NCI-H1092 (cell line): ENCODE measurements at regions not wholly inside any gene's neighbourhood (a gene's known extent, or its start where the extent isn't known, plus 50 kb on each side); places are given as distances from the start of the nearest gene placed in this dataset.
A peak's percentile ranks its signal among the peaks of the same experiment; 100 is the strongest.

Experiments used
- DNase-seq: peaks from one replicate; lab custom pipeline; 2025; lab: John Stamatoyannopoulos, UW

DNA sequence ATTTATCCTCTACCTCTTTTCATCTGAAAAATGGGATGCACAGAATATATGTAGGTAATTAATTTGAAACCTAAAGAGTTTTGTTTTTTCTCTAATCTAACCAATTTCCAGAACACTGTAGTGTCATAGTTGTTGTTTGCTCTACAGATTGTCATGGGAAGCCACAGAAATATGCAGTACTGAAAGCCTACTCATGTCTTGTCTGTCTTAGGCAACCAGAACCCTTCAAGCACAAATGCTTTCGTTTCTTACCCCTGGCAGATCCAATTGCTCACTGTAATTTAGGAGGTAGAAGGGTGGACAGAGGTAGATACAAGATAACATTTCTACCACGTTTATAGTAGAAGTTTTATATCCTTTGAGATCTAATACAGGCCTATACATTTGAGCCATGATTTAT lies 330.2 kb upstream of the NOVA1 start:
- DNase-seq = no peak

DNA sequence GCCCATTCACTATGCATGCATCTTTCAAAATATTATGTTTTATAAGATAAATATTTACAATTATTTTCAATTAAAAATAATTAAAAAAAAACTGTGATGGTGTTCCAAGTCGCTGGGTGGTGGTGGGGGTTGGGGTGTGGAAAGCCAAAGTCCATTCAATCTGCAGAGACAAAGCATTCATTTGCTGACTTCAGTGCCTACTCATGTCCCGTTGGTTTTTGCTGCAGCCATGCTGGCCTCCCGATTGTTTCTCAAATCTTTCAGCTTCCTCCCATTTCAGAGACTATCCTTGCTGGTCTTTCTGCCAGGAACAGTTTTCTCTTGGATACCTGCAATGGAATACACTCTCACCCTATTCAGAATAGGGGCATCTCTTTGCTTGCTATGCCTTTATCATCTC lies 331.5 kb upstream of the NOVA1 start:
- no peak for DNase-seq

DNA sequence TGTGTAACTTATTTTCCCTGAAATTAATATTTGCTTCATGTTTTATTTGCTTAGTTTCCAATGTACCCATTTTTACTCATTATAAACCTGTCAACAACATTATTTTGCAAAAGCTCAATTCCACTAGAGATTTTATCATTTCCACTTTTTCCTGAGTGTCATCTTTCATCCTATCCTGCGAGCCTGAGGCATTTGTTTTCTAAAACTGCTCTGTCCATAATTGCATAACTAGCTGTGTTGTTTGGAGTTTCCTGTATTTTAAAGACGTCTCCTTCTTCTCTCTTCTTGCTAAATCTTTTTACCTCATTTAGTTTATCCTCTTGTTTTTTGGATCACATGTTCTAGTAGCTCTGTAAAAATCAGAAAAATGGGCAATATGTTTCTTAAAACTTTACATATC lies 332.7 kb upstream of the NOVA1 start:
- DNase-seq = no peak

DNA sequence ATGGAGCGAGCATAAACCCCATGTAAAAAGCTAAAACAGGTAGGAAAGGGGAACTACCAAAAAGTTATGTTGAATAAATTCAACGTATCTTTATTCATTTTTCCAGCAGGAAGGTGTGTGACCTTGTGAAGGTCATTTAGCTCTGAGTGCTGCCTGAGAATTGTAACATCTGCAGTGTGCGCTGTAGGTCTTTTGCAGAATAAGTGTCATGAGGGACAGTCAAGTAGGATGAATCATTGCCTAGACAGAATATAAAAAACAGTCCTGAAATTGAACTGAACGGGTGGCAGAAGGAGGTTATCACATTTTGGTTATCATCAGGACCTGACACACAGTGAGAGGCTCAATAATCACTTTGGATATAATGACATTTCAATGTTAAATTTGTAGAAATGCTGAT lies 334.8 kb upstream of the NOVA1 start:
- DNase-seq = no peak

DNA sequence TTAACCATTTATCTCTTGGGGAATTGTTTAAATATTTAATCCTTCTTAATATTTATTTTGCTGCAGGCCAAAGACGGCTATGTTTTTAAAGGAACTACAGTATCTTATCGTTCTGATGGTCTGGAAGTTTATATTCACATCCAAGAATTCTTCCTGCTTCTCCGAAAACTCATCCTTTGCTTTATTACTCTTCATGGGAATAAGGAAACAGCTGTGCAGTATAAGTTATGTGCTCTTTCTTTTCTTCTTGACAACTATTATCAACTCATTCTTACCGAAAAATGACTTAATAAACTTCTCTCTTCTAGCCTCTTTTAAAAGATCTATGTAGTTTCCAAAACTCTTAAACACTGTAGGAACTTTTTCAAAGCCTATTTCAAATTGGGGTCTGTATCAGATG lies 335.6 kb upstream of the NOVA1 start:
- no peak for DNase-seq

DNA sequence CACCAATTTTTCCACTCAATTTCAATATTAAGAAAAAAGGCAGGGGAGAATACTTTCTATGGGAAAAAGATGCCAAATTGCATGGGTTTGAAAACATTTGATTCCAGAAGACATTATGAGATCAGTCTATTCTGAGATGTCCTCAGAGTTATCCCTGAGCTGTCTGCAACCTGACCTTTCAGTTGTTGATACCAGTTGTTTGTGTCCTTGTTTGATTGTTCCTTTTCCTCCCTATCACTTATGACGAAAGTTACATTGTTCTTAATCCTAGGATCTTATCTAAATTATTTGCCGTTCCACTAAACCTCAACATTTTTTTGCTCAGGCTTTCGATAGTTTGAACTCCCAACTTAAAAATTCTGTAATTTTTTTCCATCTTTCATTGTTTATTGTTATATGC lies 336.3 kb upstream of the NOVA1 start:
- no peak for DNase-seq

DNA sequence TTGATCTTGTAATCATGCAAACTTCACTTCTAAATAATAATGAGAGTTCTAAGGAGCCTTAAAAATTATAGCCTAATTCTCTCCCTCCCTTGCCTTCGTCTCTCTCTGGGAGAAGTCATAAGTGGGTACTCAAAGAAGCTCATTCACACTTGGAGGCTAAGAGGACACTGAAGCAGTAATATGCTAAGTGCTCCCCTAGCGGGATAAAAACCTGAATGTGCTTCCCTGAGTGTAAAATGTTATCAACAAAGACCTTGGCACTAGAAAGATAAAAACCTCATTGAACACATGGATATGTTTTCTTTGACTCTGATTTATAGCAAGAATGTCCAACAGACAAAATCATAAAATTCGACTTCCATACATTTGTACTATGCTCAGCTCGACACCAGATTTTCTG lies 337.9 kb upstream of the NOVA1 start:
- DNase-seq = no peak

DNA sequence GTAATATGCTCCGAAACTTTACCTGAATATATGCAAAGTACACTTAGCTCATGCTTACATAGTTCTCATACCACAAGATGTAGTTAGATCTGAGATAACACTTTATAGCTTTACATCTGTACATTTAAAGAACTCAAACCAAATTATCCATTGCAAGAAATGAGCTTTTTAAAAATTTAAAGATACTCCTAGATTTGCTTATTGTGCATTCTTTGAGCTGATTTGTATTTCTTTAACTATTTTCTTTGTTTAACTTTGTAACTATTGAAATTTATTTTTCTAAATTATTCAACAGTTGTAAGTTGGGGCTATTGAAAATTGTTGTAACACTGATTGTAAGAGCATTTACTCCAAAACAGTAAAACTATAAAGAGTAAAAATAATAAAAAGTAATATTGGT lies 340.2 kb upstream of the NOVA1 start:
- DNase-seq = no peak

DNA sequence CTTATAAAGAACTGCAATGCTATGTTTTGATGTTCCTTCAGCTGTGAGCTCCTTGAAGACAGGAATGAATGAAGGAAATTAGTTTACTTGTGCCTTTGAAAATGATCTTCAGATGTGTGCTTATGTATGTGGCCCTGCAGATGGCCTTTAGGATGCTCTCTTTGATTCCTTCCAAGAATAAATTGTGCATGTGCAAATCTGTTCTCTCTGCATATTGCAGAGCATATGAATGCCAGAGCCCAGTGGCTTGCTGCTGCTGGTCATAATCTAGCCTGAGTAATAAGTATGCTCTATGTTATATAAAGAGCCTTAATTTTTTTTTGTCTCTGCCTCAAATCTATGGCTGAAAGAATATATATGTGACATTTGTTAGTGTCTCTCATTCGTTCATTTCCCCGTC lies 341.9 kb upstream of the NOVA1 start:
- DNase-seq = no peak

DNA sequence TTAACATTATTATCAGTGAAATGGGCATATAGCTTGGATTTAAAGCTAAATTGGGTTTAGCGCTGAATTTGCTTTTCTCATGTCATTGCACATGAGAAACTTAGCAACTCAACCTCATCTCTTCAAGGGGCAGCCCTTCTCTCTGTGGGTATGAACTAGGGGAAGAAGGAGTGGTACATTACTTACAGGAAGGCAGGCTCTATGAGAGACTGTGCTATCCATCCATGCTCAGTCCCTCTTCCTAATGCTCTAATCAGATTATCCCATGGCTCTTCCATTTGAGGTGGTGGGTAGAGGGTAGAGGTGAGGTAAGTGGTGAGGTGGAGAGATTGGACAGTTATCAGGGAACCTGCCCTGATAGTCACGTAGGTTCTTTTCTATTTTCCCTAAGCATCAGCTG lies 343.7 kb upstream of the NOVA1 start:
- DNase-seq = no peak

DNA sequence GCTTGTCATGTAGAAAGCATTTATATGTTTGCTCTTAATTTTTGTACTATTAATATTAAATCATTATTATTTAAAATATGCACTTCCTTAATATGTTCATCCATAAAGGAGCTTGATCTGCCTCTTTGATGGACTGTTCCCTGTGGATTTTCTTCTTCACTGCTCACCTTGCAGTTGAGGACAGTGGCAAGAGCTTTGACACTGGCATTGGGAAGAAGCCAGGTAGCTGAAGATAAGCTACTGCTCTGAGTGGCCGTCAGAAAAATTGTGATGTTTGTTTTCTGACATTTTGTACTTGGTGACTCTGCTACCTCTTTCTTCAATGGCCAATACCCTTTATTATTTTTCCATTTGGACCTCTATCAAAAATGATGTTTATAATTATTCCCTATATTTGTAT lies 349.4 kb upstream of the NOVA1 start:
- DNase-seq = no peak

DNA sequence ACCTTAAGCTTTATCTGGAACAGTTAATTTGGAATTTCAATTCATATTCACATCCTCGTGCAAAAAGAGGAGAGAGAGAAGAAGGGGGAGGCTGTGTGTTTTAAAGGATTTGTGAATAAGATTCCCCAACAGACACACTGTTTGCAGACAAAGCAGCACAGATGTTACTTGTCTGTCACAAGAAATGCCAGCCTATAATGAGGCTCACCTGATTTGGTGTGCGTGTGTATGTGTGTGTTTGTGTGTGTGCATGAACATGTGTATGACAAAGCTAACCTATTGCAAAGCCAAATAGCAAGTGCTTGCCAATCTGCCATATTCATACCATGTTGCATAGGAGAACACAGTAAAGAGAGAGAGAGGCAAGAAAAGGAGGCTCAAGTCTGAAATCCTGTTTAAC lies 361.6 kb upstream of the NOVA1 start:
- DNase-seq = no peak

DNA sequence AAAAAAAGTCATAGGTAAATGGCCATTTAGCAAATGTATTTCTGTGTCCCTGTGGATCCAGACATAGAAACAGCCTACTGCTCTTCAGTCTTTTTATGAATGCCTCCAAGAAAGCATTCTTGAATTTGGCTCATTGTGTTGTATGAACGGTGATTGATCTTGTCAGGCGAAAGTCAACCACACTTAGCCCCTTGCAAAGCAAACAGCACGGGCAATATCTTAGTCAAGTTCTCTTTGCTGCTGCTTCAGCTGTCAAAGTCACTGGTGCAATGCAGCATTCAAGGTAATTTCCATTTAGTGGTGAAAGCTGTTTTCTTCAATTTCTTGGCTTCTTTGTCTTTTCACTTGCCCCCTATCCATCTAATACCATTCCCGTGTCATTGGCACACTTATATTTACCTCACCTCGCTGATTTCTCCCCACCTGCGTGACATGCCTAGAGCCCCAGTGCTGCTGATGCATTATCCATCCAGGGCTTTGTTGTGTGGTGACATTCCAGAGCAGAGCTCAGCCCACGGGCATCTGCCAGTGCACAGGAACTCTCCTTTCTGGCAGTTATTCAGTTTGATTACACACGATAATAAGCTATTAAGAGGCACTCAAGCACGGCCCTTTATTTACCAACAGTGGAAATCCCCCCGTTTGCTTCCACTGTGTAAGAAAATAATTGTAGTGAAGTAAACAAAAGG lies 362.3 kb upstream of the NOVA1 start:
- DNase-seq = no peak

DNA sequence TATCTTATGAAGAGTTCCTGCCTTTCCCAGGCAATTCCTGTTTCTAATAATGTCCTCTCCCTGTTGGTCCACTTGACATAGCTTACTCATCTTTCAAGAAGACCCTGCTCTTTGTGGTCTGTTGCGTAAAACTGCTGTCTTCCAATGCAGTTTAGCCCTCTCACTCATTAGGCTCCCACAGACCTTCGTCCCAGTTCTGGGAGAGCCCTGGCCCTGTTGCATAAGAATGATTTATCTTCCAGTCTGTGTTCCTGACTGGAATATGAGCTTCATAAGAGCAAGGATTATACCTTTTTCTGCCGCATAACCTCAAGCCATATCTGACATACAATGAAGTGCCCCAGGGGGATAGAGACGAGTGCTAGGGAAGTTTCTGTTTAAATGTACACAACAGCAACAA lies 365.9 kb upstream of the NOVA1 start:
- DNase-seq = no peak

DNA sequence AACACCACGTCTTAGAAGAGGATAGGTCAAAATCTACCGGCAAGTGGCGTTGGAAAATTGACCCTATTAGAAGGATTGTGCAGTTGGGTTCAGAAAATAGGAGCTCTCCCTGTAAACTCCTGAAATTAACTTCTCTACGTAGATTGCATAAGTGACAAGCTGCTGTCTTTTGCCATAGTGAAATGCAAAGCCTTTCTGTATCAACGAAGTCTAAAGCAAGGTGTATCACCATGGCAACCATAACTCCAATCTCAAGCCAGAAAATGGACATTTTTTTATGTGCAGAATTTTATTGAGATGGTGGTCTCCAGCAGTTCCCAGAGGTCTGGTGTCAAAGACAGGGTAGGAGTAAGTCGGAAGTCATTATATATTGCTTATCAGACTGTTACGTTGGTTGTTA lies 367.7 kb upstream of the NOVA1 start:
- no peak for DNase-seq

DNA sequence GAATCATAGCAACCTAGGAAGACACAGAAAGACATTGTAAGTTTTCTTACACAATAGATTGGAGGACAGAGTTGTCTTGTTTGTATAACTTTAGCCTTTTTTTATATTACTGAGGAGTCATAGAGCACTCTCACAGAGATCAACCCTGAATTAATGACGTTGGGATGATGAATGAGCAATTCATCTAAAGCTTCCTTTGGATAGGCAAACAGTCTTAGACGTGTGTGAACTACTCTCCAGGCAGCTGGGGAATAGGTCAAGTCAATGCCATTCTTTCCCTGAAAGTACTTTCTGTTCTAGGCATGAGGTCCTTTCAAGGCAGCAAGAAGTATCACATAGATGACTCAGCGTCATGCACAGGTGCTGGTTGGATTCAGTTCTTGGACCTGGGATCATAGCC lies 369.1 kb upstream of the NOVA1 start:
- DNase-seq = no peak

DNA sequence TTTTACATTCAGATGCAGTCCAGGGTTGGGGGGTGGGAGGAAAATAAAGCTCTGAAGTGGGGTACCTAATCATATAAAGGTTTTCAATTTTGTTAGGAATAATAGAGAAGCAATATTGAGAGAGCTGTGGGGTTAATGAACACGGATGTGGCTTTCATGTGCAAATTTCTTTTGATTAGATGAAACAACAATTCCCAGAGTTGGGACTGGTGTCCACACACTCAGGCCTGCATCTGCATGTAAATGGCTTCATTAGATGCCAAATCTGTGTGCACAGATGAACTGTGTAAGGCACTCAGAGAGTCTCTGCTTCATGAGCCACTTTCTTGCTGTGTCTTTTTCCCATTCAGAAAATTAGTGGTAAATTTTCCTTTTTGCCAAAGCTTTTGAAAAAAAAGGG lies 377.1 kb upstream of the NOVA1 start:
- DNase-seq = no peak

DNA sequence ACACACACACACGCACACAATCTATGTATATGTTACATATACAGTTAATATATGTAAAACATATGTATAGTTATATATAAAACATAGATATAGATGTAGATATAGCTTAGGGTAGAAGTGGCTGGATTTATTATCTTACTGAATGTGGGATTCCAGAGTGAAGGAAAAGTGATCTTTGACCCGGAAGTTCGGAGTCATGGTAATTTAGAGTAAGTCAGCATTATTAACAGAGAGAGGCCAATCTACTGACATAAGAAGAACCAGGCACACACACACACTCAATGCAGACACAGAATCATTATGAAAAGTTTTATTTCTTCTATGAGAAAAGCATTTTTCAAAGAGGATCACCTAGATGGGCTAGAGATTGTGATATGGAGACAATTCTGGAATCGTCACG lies 384.2 kb upstream of the NOVA1 start:
- no peak for DNase-seq

DNA sequence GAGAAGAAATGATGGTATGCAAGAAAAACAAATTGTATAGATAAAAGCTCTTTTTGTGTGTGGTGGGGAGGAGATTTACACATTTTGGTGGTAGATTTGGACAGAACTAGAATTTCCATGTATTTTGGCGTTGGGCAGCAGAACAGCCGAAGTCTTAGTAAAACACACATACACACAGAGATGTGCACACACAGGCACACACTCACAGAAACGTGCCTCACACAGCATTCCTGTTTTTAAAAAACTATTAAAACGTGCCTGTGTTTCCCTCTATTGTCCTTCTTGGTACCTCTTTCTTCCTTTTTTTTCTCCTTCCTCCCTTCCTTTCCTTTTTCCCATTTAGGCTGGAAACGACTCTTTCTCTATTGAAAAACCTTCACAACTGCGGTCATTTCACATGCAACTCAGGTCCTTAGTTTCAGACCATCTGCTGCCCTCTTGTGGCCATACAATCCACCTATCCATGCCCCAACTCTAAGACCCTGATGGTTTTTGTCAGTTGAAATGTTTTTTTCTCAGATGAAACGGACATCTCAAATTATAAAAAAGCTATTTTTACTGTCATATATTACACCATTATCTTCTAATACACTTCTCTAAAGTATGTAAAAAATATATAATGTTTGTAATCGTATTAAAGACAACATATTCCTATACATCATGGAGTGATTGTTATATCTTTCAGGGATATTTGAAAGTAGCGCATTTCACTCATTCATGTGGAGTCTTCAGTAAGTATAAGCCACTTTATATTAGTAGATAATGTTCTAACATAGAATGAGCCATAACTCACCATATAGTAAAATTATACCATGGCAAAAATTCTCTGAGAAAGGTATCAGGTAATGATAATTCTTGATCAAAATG lies 386.7 kb upstream of the NOVA1 start:
- peak; percentile 80 for DNase-seq

DNA sequence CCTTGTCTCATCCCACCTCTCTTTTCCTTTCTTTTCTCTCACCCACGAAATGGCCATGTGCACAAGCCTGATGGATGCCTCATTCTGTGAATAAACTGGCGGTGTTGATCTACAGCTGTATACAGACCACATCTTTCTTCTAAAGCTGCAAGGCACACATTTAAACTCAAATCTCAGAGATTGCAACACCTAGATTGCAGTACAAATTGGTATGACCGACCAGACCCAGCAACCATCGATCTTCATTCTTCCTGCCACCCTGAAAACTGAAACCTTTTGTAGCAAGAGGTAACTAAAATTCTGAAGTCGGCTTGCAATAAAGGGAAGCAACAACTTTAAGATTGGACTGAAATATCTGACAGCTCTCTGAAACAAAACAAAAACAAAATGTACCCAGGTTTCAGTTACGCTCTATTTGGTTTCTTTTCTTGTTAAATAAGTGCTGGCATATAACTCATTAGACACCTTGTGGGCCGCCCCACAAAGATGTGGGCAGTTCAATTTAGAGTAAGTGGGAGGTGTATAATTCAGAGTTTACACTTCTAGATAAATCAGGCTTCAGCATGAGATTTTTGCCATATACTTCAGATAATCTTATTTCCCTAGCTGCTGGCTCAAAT lies 390.0 kb upstream of the NOVA1 start:
- no peak for DNase-seq

DNA sequence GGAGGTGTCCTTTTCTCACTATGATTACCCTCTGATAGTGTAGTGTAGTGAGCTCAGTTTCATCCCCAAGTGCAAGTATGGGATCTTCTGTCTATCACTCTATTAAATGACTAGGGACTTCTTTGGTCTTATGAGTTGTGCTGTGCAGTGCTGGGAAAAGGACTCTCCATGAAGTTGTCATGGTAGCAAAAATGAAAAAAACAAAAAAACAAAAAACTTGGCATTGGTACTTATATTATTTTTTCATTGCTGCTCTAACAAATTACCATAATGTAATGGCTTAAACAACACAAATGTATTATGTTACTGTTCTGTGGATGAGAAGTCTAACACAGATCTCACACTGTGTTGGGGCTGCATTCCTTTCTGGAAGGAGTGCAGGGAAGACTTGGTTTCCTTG lies 393.1 kb upstream of the NOVA1 start:
- no peak for DNase-seq

DNA sequence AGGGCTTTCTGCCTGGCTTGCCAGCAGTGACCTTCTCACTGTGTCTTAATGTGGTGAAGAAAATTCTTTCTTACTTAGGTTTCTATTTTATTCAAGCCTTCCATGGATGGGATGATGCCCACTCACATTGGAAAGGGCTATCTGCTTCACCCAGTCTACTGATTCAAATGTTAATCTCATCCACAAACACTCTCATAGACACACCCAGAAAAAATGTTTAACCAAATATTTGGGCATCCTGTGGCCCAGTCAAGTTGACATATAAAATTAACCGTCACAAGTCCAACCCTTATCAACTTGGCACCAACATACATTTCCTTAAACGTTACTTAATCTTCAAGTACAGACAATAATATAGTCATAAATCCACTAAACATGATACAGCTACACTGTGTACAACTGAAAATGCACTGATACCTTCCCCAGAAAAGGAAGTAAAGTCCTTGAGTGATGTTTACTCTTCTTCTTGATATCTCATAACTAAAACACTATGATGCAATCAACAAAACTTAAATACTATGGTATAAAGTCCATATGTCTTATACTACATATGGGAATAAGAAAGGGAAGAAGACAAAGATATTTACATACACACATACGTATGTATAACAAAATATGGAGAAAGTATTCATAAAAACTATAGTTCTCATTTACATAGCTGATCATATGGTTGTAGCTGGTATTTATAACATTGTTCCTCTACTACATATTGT lies 394.7 kb upstream of the NOVA1 start:
- DNase-seq = no peak

DNA sequence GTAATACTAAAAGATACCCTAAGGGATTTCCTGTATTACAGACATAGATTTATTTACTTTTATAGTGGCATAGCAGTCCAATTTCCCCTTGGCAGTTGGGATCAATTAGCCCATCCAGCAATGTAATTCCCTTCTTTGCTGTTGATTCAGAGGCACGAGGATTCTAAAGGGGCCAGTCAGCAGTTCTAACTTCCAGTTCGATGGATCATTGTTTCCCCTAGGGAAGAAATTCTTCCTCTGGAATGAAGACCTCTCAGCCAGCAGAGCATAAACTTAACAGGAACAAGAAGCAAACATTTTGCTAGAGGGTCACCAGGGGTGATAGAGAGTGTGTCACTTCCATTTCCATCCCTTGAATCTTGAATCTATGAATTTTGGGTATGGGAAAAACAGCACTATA lies 395.7 kb upstream of the NOVA1 start:
- no peak for DNase-seq
